IPS DF 6.9 (cell line): ENCODE measurements at regions not wholly inside any gene's neighbourhood (a gene's known extent, or its start where the extent isn't known, plus 50 kb on each side); places are given as distances from the start of the nearest gene placed in this dataset.

ENCODE experiments used
- DNase-seq: peaks from one replicate; pipeline ENCODE4 v3.0.0-alpha.2; 2013; ENCODE audit warnings: low read depth, low spot score
- H3K27ac ChIP-seq: one replicate; pipeline ENCODE4 v1.5.1; 2013; ENCODE audit warnings: low read length, control low read depth
- H3K27me3 ChIP-seq: 2 replicates; pipeline ENCODE4 v1.6.1; 2013; ENCODE audit warnings: mild to moderate bottlenecking, low read length; ENCODE audit not compliant: control insufficient read depth, insufficient read depth
- H3K36me3 ChIP-seq: 2 replicates; pipeline ENCODE4 v1.6.1; 2013; ENCODE audit warnings: low read length; ENCODE audit not compliant: control insufficient read depth, insufficient read depth
- H3K4me1 ChIP-seq: 2 replicates; pipeline ENCODE4 v1.6.1; 2013; ENCODE audit warnings: low read length; ENCODE audit not compliant: control insufficient read depth, insufficient read depth
- H3K4me3 ChIP-seq: 2 replicates; pipeline ENCODE4 v1.5.1; 2013; ENCODE audit warnings: mild to moderate bottlenecking, low read length
- H3K9me3 ChIP-seq: 2 replicates; pipeline ENCODE4 v1.6.1; 2013; ENCODE audit warnings: low read length, inconsistent platforms; ENCODE audit not compliant: control insufficient read depth, insufficient read depth
- WGBS: extraction: QIAGEN DNeasy Blood & Tissue Kit; methylation state at CpG from one replicate; pipeline ENCODE4 v1.1.7; 2013; ENCODE audit warnings: mixed read lengths, missing lambda C conversion rate; ENCODE audit not compliant: insufficient read length, insufficient coverage; 5-methylcytosine and 5-hydroxymethylcytosine counted together

GRCh38 chrX:147679356-147680005 lies 232.2 kb upstream of the FMR1 start:
- no peaks in the 10 kb centered on the region for H3K9me3 ChIP-seq
- no peaks in the 10 kb centered on the region for H3K36me3 ChIP-seq
- no peak overlapping the region for H3K4me3 ChIP-seq
- no CpG with 5 or more reads among the region's 5 CpGs for WGBS
- DNase-seq = no peak
- no peak overlapping the region for H3K27ac ChIP-seq
- H3K4me1 ChIP-seq = no peaks in the 10 kb centered on the region
- H3K27me3 ChIP-seq = no peaks in the 10 kb centered on the region

GRCh38 chrX:147680251-147680650 lies 231.5 kb upstream of the FMR1 start:
- H3K36me3 ChIP-seq = no peaks in the 10 kb centered on the region
- H3K27ac ChIP-seq = no peak overlapping the region
- DNase-seq = no peak
- no CpG with 5 or more reads among the region's 4 CpGs for WGBS
- H3K4me1 ChIP-seq = no peaks in the 10 kb centered on the region
- H3K9me3 ChIP-seq = no peaks in the 10 kb centered on the region
- no peaks in the 10 kb centered on the region for H3K27me3 ChIP-seq
- no peak overlapping the region for H3K4me3 ChIP-seq

DNA sequence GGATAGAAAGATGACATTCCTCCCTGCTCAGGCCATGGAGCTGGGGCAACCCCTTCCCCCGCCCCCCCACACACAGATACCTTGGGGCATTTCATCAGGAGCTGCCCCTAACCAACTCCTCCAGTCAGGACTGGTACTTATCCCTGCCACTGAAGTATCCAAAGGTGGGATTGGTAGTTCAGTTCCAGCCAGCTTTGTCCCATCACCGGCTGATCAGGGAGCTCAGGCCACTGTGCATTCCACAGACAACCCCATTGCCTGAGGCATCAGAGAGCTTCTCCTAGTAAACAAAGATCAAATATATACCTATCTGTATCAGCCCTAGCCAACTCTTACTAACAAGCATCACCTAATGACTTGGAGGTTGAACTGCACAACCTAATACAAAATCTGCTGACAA lies 218.2 kb upstream of the FMR1 start:
- H3K27me3 ChIP-seq = peaks cover 5% of the 10 kb centered on the region
- no CpG with 5 or more reads among the region's 2 CpGs for WGBS
- H3K9me3 ChIP-seq = no peaks in the 10 kb centered on the region
- H3K36me3 ChIP-seq = no peaks in the 10 kb centered on the region
- DNase-seq = no peak
- no peak overlapping the region for H3K27ac ChIP-seq
- no peak overlapping the region for H3K4me3 ChIP-seq
- no peaks in the 10 kb centered on the region for H3K4me1 ChIP-seq

DNA sequence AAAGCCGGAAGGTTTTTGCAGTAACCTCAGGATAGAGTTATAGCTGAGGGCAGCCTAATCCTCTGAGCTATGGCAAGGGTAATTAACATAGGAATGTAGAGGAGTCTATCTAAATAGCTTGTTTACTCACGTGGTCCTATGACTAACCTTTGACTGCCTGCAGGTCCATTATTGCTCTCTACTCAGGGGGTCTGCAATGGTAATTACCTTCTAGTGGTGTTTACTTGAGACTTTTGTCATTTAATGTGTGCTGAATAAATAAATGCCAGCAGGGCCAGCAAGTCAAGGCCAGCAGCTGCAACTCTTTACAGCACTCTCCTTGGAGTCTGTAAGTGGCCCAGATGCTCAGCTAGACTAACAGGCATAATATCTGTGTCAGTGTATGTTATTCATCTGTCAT lies 212.7 kb upstream of the FMR1 start:
- H3K4me3 ChIP-seq = no peak overlapping the region
- no peak overlapping the region for H3K27ac ChIP-seq
- no peaks in the 10 kb centered on the region for H3K36me3 ChIP-seq
- no peaks in the 10 kb centered on the region for H3K9me3 ChIP-seq
- WGBS = no CpG with 5 or more reads among the region's 2 CpGs
- no peaks in the 10 kb centered on the region for H3K4me1 ChIP-seq
- peak; percentile 22 for DNase-seq
- peaks cover 10% of the 10 kb centered on the region for H3K27me3 ChIP-seq

GRCh38 chrX:147710301-147710700 lies 201.4 kb upstream of the FMR1 start:
- no CpG with 5 or more reads among the region's 2 CpGs for WGBS

GRCh38 chrX:147733369-147733768 lies 178.3 kb upstream of the FMR1 start:
- no peaks in the 10 kb centered on the region for H3K4me1 ChIP-seq
- H3K9me3 ChIP-seq = no peaks in the 10 kb centered on the region
- no peaks in the 10 kb centered on the region for H3K27me3 ChIP-seq
- no peaks in the 10 kb centered on the region for H3K36me3 ChIP-seq
- no CpG with 5 or more reads among the region's 2 CpGs for WGBS
- H3K4me3 ChIP-seq = no peak overlapping the region
- H3K27ac ChIP-seq = no peak overlapping the region
- no peak for DNase-seq

More at GRCh38 chrX:147710301-147710700, 201.4 kb upstream of the FMR1 start:
- Histone ChIP-seq H3K4me1 (no peaks in the 10 kb centered on the region), H3K4me3 (no peak overlapping the region), H3K36me3 (no peaks in the 10 kb centered on the region), H3K27ac (no peak overlapping the region), H3K9me3 (no peaks in the 10 kb centered on the region), H3K27me3 (no peaks in the 10 kb centered on the region)
- no peak for DNase-seq

GRCh38 chrX:147735364-147735763 lies 176.4 kb upstream of the FMR1 start:
- H3K9me3 ChIP-seq = no peaks in the 10 kb centered on the region
- H3K4me3 ChIP-seq = no peak overlapping the region
- H3K36me3 ChIP-seq = no peaks in the 10 kb centered on the region
- H3K4me1 ChIP-seq = no peaks in the 10 kb centered on the region
- H3K27ac ChIP-seq = no peak overlapping the region
- no peaks in the 10 kb centered on the region for H3K27me3 ChIP-seq
- no peak for DNase-seq

DNA sequence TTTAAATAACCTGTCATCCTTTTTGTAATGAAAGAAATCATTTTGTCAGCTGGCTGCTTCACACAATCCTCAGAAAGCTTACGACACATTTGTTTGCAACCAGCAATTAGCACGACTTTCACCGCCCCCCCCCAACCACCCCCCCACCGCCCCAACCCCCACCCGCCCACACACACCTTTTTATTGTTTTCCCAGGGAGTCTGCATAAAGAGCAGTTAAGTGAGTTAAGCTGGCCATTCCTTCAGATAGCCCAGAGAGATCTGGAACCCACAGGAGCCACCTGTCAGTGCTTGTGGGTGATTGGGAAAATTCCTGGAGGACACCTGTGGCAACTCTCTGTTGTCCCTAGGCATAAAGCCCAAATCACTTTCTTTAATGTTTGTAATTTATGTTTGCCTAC lies 175.7 kb upstream of the FMR1 start:
- H3K27me3 ChIP-seq = no peaks in the 10 kb centered on the region
- no peaks in the 10 kb centered on the region for H3K9me3 ChIP-seq
- no peaks in the 10 kb centered on the region for H3K36me3 ChIP-seq
- H3K4me1 ChIP-seq = no peaks in the 10 kb centered on the region
- DNase-seq = no peak
- H3K4me3 ChIP-seq = no peak overlapping the region
- H3K27ac ChIP-seq = no peak overlapping the region
- no CpG with 5 or more reads among the region's 5 CpGs for WGBS

- no peak overlapping the region for H3K4me3 ChIP-seq
Measured at GRCh38 chrX:147737690-147738089, 174.0 kb upstream of the FMR1 start.

GRCh38 chrX:147738265-147738664 lies 173.5 kb upstream of the FMR1 start:
- Histone ChIP-seq H3K9me3 (no peaks in the 10 kb centered on the region), H3K27ac (no peak overlapping the region), H3K27me3 (no peaks in the 10 kb centered on the region), H3K4me1 (no peaks in the 10 kb centered on the region), H3K36me3 (no peaks in the 10 kb centered on the region), H3K4me3 (no peak overlapping the region)
- no CpG with 5 or more reads among the region's 3 CpGs for WGBS
- DNase-seq = no peak

More at GRCh38 chrX:147737690-147738089, 174.0 kb upstream of the FMR1 start:
- Histone ChIP-seq H3K9me3 (no peaks in the 10 kb centered on the region), H3K27me3 (no peaks in the 10 kb centered on the region), H3K4me1 (no peaks in the 10 kb centered on the region), H3K27ac (no peak overlapping the region), H3K36me3 (no peaks in the 10 kb centered on the region)
- no CpG with 5 or more reads among the region's 3 CpGs for WGBS
- DNase-seq = no peak

DNA sequence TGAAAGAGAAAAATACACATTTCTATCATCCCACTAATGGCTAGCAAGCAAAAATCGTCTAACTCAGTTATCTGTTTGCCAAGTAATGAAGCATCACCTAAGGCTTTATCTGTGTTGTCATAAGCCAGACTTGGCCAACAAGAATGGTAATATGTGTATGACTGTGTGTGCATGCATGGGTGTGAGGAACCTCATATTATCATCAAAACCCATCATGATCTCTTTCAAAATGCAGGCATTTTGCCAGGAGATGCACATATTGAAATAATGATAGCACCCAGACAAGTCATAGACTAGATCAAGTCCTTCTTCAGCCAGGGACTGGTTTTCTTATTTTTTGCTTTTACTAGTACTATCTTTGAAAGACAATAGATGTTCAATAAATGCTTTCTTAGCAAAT lies 172.5 kb upstream of the FMR1 start:
- H3K27ac ChIP-seq = no peak overlapping the region
- H3K4me1 ChIP-seq = no peaks in the 10 kb centered on the region
- no peak overlapping the region for H3K4me3 ChIP-seq
- no CpG with 5 or more reads among the region's 1 CpG for WGBS
- no peaks in the 10 kb centered on the region for H3K9me3 ChIP-seq
- no peaks in the 10 kb centered on the region for H3K27me3 ChIP-seq
- DNase-seq = no peak
- no peaks in the 10 kb centered on the region for H3K36me3 ChIP-seq
